Body of pancreas (tissue), 4 donors: ENCODE measurements at regions not wholly inside any gene's neighbourhood (a gene's known extent, or its start where the extent isn't known, plus 50 kb on each side); places are given as distances from the start of the nearest gene placed in this dataset.

Experiments
- CTCF ChIP-seq, 7 experiments: fragments of 450-650 bp in 4 of 7; fragments of 200-600 bp in 3 of 7; sonication (generic) in 3 of 7; IDR thresholded peaks; one replicate each; pipeline ENCODE4 v1.5.1; 2016 to 2019; ENCODE audit warnings: antibody characterized with exemption in 7 of 7
- POLR2A ChIP-seq, 3 donors: fragments of 450-650 bp; IDR thresholded peaks; one replicate each; pipeline ENCODE4 v1.6.1; 2016; ENCODE audit warnings: antibody characterized with exemption in 3 of 3, mild to moderate bottlenecking in 2 of 3

GRCh38 chr16:48956620-48957019 is 325.0 kb downstream of the CBLN1 start:
- no peak for TF ChIP-seq CTCF (IDR thresholded peaks at IDR 0.05)
- TF ChIP-seq POLR2A (IDR thresholded peaks at IDR 0.05) = no peak
